AG04450 (cell line): ENCODE measurements at regions not wholly inside any gene's neighbourhood (a gene's known extent, or its start where the extent isn't known, plus 50 kb on each side); places are given as distances from the start of the nearest gene placed in this dataset.

Experiments used
- CTCF ChIA-PET: fragments of 300-600, 350-600 bp; formaldehyde crosslinking; extraction: SDS; loops from one replicate; lab custom pipeline; 2022; ENCODE audit warnings: antibody characterized with exemption, inconsistent platforms; lab: Charles Lee
- POLR2A ChIA-PET: fragments of 350-600 bp; formaldehyde crosslinking; extraction: SDS; loops from one replicate; lab custom pipeline; 2021; ENCODE audit warnings: antibody characterized with exemption, inconsistent platforms; lab: Yijun Ruan, JAX
- DNase-seq: peaks from one replicate; pipeline ENCODE4 v3.0.0-alpha.2; 2011; ENCODE audit warnings: low read depth, low spot score
- H3K27ac ChIP-seq: one replicate; pipeline ENCODE4 v1.5.1; 2012; ENCODE audit warnings: low read depth, low read length, control low read depth
- H3K27me3 ChIP-seq: one replicate; pipeline ENCODE4 v1.6.0; 2012; ENCODE audit warnings: low read length; ENCODE audit not compliant: control insufficient read depth, insufficient read depth
- H3K4me3 ChIP-seq: 2 replicates; pipeline ENCODE4 v1.5.1; 2011; ENCODE audit warnings: mild to moderate bottlenecking, low read depth, low read length, control low read depth
- H3K9me3 ChIP-seq: 2 replicates; pipeline ENCODE4 v1.5.1; 2012; ENCODE audit warnings: low read length; ENCODE audit not compliant: control insufficient read depth, insufficient read depth
- CTCF ChIP-seq: IDR thresholded peaks from 2 replicates; pipeline ENCODE4 v1.5.1; 2011; ENCODE audit warnings: low read depth, low read length, control low read depth, inconsistent platforms

- H3K27me3 ChIP-seq: no peaks in the 10 kb centered on the region
- DNase-seq: no peak
- no peaks in the 10 kb centered on the region for H3K9me3 ChIP-seq
- no peak overlapping the region for H3K27ac ChIP-seq
- ChIA-PET POLR2A (no interaction called here), CTCF (interaction anchor here (0.7 kb wide), 1 partner anchor 83 kb away, joined by 3 read pairs; no protein-coding TSS in a partner anchor)
- H3K4me3 ChIP-seq: no peak overlapping the region
- TF ChIP-seq CTCF: no peak
Measured at GRCh38 chr18:3380384-3380961, 69.5 kb upstream of the TGIF1 start.

GRCh38 chr18:3383381-3383915 lies 66.5 kb upstream of the TGIF1 start:
- no peak for TF ChIP-seq CTCF
- ChIA-PET CTCF (interaction anchor here (0.8 kb wide), 1 partner anchor 61 kb away, joined by 4 read pairs; no protein-coding TSS in a partner anchor), POLR2A (no interaction called here)
- Histone ChIP-seq H3K27ac (no peak overlapping the region), H3K27me3 (no peaks in the 10 kb centered on the region), H3K9me3 (no peaks in the 10 kb centered on the region), H3K4me3 (no peak overlapping the region)
- DNase-seq: no peak

GRCh38 chr18:3384664-3385563 lies 65.1 kb upstream of the TGIF1 start:
- Histone ChIP-seq H3K27me3 (no peaks in the 10 kb centered on the region), H3K9me3 (peaks cover under 1% of the 10 kb centered on the region), H3K4me3 (no peak overlapping the region), H3K27ac (no peak overlapping the region)
- no peak for DNase-seq
- no peak for TF ChIP-seq CTCF
- ChIA-PET POLR2A (no interaction called here), CTCF (no interaction called here)

- no peaks in the 10 kb centered on the region for H3K27me3 ChIP-seq
- H3K9me3 ChIP-seq: peaks cover 3% of the 10 kb centered on the region
- CTCF ChIA-PET: interaction anchor here (0.9 kb wide), 1 partner anchor 65 kb away, joined by 3 read pairs; no protein-coding TSS in a partner anchor
- no peak for TF ChIP-seq CTCF
- H3K4me3 ChIP-seq: no peak overlapping the region
- H3K27ac ChIP-seq: no peak overlapping the region
- POLR2A ChIA-PET: no interaction called here
- no peak for DNase-seq
Measured at GRCh38 chr18:3388323-3388722, 61.6 kb upstream of the TGIF1 start.

- H3K9me3 ChIP-seq: peaks cover 3% of the 10 kb centered on the region
- no peak for TF ChIP-seq CTCF
- H3K4me3 ChIP-seq: no peak overlapping the region
- no peak overlapping the region for H3K27ac ChIP-seq
- no peak for DNase-seq
- CTCF ChIA-PET: no interaction called here
- POLR2A ChIA-PET: no interaction called here
- H3K27me3 ChIP-seq: peaks cover 3% of the 10 kb centered on the region
Measured at GRCh38 chr18:3388980-3389379, 61.0 kb upstream of the TGIF1 start.
